LNCaP clone FGC (cell line): ENCODE measurements at regions not wholly inside any gene's neighbourhood (a gene's known extent, or its start where the extent isn't known, plus 50 kb on each side); places are given as distances from the start of the nearest gene placed in this dataset.
A peak's percentile ranks its signal among the peaks of the same experiment; 100 is the strongest.
"Not testable (repeated sequence)": the region's sequence is repeated elsewhere in the genome, so short reads cannot be mapped to it uniquely, and the experiment has no call there.

Experiments
- DNase-seq: peaks from one replicate; pipeline ENCODE4 v3.0.0-alpha.2; 2011; ENCODE audit warnings: low read depth
- H3K4me3 ChIP-seq: 2 replicates; pipeline ENCODE4 v1.5.1; 2011; ENCODE audit warnings: mild to moderate bottlenecking, low read depth, low read length, control low read depth
- TF ChIP-seq, protein P1 (sequence below): IDR thresholded peaks from 2 replicates; pipeline ENCODE4 v1.5.1; 2012; ENCODE audit warnings: mild to moderate bottlenecking; ENCODE audit not compliant: control insufficient read depth, insufficient read depth; ENCODE audit errors: extremely low read depth

- H3K4me3 ChIP-seq: no peak overlapping the region
- no peak for DNase-seq
- TF ChIP-seq, protein P1, sequence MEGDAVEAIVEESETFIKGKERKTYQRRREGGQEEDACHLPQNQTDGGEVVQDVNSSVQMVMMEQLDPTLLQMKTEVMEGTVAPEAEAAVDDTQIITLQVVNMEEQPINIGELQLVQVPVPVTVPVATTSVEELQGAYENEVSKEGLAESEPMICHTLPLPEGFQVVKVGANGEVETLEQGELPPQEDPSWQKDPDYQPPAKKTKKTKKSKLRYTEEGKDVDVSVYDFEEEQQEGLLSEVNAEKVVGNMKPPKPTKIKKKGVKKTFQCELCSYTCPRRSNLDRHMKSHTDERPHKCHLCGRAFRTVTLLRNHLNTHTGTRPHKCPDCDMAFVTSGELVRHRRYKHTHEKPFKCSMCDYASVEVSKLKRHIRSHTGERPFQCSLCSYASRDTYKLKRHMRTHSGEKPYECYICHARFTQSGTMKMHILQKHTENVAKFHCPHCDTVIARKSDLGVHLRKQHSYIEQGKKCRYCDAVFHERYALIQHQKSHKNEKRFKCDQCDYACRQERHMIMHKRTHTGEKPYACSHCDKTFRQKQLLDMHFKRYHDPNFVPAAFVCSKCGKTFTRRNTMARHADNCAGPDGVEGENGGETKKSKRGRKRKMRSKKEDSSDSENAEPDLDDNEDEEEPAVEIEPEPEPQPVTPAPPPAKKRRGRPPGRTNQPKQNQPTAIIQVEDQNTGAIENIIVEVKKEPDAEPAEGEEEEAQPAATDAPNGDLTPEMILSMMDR: no peak
Measured at GRCh38 chrX:66760651-66761050, 121.8 kb upstream of the EDA2R start.

- no peak for DNase-seq
- no peak overlapping the region for H3K4me3 ChIP-seq
- TF ChIP-seq, protein P1: no peak
Measured at GRCh38 chrX:66756717-66757116, 117.8 kb upstream of the EDA2R start.

- TF ChIP-seq, protein P1: no peak
- DNase-seq: peak; percentile 31
- H3K4me3 ChIP-seq: no peak overlapping the region
Measured at GRCh38 chrX:66751136-66751782, 112.4 kb upstream of the EDA2R start.

DNA sequence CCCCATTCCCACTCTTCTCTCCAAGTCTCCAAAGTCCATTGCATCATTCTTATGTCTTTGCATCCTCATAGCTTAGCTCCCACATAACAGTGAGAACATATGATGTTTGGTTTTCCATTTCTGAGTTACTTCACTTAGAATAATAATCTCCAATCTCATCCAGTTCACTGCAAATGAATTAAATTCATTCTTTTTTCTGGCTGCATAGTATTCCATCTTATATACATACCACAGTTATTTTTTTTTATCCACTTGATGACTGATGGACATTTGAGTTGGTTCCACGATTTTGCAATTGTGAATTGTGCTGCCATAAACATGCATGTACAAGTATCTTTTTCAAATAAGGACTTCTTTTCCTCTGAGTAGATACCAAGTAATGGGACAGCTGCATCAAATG lies 105.6 kb upstream of the EDA2R start:
- H3K4me3 ChIP-seq, DNase-seq: not testable (repeated sequence)

GRCh38 chrX:66731398-66731797 lies 92.5 kb upstream of the EDA2R start:
- peak; percentile 32 for DNase-seq
- H3K4me3 ChIP-seq: no peak overlapping the region
- TF ChIP-seq, protein P1: peak; percentile 48

DNA sequence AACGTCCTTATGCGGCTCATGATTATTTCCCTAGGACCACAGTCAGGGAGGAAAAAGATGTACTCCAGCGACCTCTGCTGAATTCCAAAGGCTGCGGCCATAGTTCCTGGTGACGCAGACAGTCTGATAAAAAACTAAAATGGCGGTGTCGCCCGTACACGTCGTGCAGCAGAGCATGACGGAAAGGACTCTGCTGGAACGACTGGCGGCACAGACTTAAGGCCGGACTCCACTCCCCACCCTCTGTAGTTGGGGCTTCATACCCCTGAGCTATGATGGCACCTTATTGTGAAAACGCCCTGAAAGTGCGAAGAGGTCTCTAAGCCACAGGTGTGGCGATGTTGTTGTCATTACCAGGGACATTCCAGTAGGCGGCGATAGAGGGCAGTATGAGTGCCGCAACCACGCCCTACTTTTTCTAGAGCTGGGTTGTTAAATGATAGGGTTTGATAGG lies 90.0 kb upstream of the EDA2R start:
- no peak overlapping the region for H3K4me3 ChIP-seq
- DNase-seq: no peak
- TF ChIP-seq, protein P1: peak; percentile 40

GRCh38 chrX:66717926-66718325 lies 79.0 kb upstream of the EDA2R start:
- no peak overlapping the region for H3K4me3 ChIP-seq
- TF ChIP-seq, protein P1: no peak
- no peak for DNase-seq
